ENCODE measurements at regions not wholly inside any gene's neighbourhood (a gene's known extent, or its start where the extent isn't known, plus 50 kb on each side); places are given as distances from the start of the nearest gene placed in this dataset.

- CTCF ChIA-PET (ENCODE audit: partially characterized antibody), result no interaction called here
- DNase-seq (ENCODE audit: low read depth in 1 of 2, low spot score in 2 of 2), result no peak
- H3K9ac ChIP-seq (replicated peaks in 1 of 4; ENCODE audit: extremely low read depth in 1 of 4, low read depth in 3 of 4, low read length in 3 of 4), result no peak overlapping the region
Measured at GRCh38 chr15:77691607-77692006, 58.9 kb upstream of the LINGO1 start.

More at GRCh38 chr15:77691607-77692006, 58.9 kb upstream of the LINGO1 start:
- H3K36me3 ChIP-seq (ENCODE audit: control insufficient read depth in 2 of 4, insufficient read depth in 4 of 4, low read length in 3 of 4), result no peaks in the 10 kb centered on the region
- H2BK120ac ChIP-seq (replicated peaks; ENCODE audit: low read depth, low read length), result no peak overlapping the region
- TF ChIP-seq CBX8 (IDR thresholded peaks at IDR 0.05; ENCODE audit: borderline replicate concordance, low read depth, low read length) (no peak), ATF2 (IDR thresholded peaks at IDR 0.05; ENCODE audit: low read length) (no peak), TAF1 (IDR thresholded peaks at IDR 0.05; ENCODE audit: low read depth, low read length) (no peak), CTCF (IDR thresholded peaks at IDR 0.05; ENCODE audit: control extremely low read depth in 1 of 3, insufficient read depth in 1 of 3, low read depth in 1 of 3, low read length in 3 of 3) (no peak), MAX (IDR thresholded peaks at IDR 0.05) (no peak)
- no peak overlapping the region for H2BK5ac ChIP-seq (ENCODE audit: low read depth, low read length)
- no peak overlapping the region for H3K4ac ChIP-seq (replicated peaks; ENCODE audit: insufficient read length, low read depth, low read length)
- POLR2A ChIA-PET (ENCODE audit: partially characterized antibody), result no interaction called here
- no peaks in the 10 kb centered on the region for H3K9me3 ChIP-seq (ENCODE audit: insufficient read depth in 2 of 2, low read depth in 1 of 2, low read length in 1 of 2)
- no peak overlapping the region for H2AFZ ChIP-seq (ENCODE audit: low read length)
- H3K27me3 ChIP-seq (replicated peaks in 1 of 4; ENCODE audit: control insufficient read depth in 3 of 4, extremely low read depth in 1 of 4, insufficient read depth in 3 of 4, low read length in 3 of 4), result no peaks in the 10 kb centered on the region
- H3K23me2 ChIP-seq (ENCODE audit: low read depth, low read length), result no peaks in the 10 kb centered on the region
- H2BK12ac ChIP-seq (ENCODE audit: low read depth, low read length), result no peak overlapping the region
- H3K23ac ChIP-seq (ENCODE audit: insufficient read length), result no peak overlapping the region
- H2BK20ac ChIP-seq (ENCODE audit: low read length), result no peak overlapping the region
- H4K8ac ChIP-seq (ENCODE audit: extremely low read depth, insufficient read depth, low read length), result no peak overlapping the region
- H3K56ac ChIP-seq (replicated peaks; ENCODE audit: insufficient read length, low read depth, low read length), result no peak overlapping the region
- H4K20me1 ChIP-seq (replicated peaks in 1 of 2; ENCODE audit: control insufficient read depth in 1 of 2, insufficient read depth in 2 of 2, low read length in 2 of 2), result no peaks in the 10 kb centered on the region
- no peak overlapping the region for H3K14ac ChIP-seq (ENCODE audit: insufficient read length)
- FAIRE-seq, result no peak
- no peak overlapping the region for H2BK15ac ChIP-seq (ENCODE audit: low read length)
- no peak overlapping the region for H3K18ac ChIP-seq (ENCODE audit: extremely low read depth, low read length)
- H3K27ac ChIP-seq (ENCODE audit: low read depth, low read length), result no peak overlapping the region
- H3K4me3 ChIP-seq (ENCODE audit: extremely low read depth in 1 of 4, insufficient read depth in 2 of 4, low read depth in 3 of 4, low read length in 4 of 4), result no peak overlapping the region
- no peak overlapping the region for H2AK5ac ChIP-seq (ENCODE audit: low read depth, low read length)
- 94% methylated on average over 14 of the region's 14 CpGs; no CpG with 5 or more reads in 1 of the 2 experiments for WGBS, 2 experiments (ENCODE audit: extremely low coverage in 1 of 2, insufficient coverage in 1 of 2, insufficient read length in 1 of 2, insufficient replicate concordance in 2 of 2, low coverage in 1 of 2, low lambda C conversion rate in 2 of 2, missing lambda C conversion rate in 1 of 2)
- no peaks in the 10 kb centered on the region for H3K79me1 ChIP-seq (ENCODE audit: low read depth, low read length)
- H4K91ac ChIP-seq (replicated peaks; ENCODE audit: insufficient read length, low read length), result no peak overlapping the region
- H3K79me2 ChIP-seq (ENCODE audit: control insufficient read depth in 1 of 2, insufficient read depth in 2 of 2, low read length in 2 of 2), result no peaks in the 10 kb centered on the region
- H4K5ac ChIP-seq (ENCODE audit: insufficient read length, low read depth, low read length), result no peak overlapping the region
- H3K4me1 ChIP-seq (replicated peaks in 1 of 4; ENCODE audit: control insufficient read depth in 3 of 4, insufficient read depth in 4 of 4, low read length in 3 of 4), result peaks cover 0 to 3% (median 0%) of the 10 kb centered on the region in 4 experiments; a peak in 2 of 7 replicates
- H3K4me2 ChIP-seq (ENCODE audit: insufficient read depth in 1 of 2, low read depth in 2 of 2, low read length in 2 of 2), result no peak overlapping the region

All from H1 (cell line).